GM12878 (cell line): ENCODE measurements at regions not wholly inside any gene's neighbourhood (a gene's known extent, or its start where the extent isn't known, plus 50 kb on each side); places are given as distances from the start of the nearest gene placed in this dataset.
A peak's percentile ranks its signal among the peaks of the same experiment; 100 is the strongest.

ENCODE experiments used
- ATAC-seq: fragments of 200-7000 bp; cut with Tn5 transposase; 3 replicates; pipeline ENCODE4 v1.9.1; 2020; ENCODE audit warnings: mild to moderate bottlenecking, moderate library complexity
- BruUV-seq: library from RNA; stranded (reverse); fragments of 400-500 nt; replicated peaks from 2 replicates; lab custom pipeline; 2021; lab: Mats Ljungman, UMichigan
- CTCF ChIA-PET: fragments of 300-600 bp; sonication (Branson Sonifier 250); formaldehyde crosslinking; extraction: SDS; loops from one replicate; lab custom pipeline; 2021; ENCODE audit warnings: inconsistent platforms; lab: Yijun Ruan, JAX
- POLR2A ChIA-PET: fragments of 350-600 bp; formaldehyde crosslinking; extraction: SDS; loops from one replicate; lab custom pipeline; 2021; ENCODE audit warnings: inconsistent platforms; lab: Charles Lee
- RAD21 ChIA-PET: fragments of 300-600 bp; sonication (Branson Sonifier 250); formaldehyde crosslinking; loops from one replicate; lab custom pipeline; 2023; ENCODE audit warnings: antibody characterized with exemption; ENCODE audit not compliant: unreplicated experiment; lab: Charles Lee
- SMC1A ChIA-PET: fragments of 300-600 bp; sonication (Branson Sonifier 250); formaldehyde crosslinking; loops from one replicate; lab custom pipeline; 2023; ENCODE audit not compliant: unreplicated experiment, uncharacterized antibody; lab: Charles Lee
- DNase-seq: peaks from one replicate; pipeline ENCODE4 v3.0.0-alpha.2; 2011; ENCODE audit warnings: low read depth, low spot score
- FAIRE-seq: peaks from 3 replicates; lab custom pipeline; 2011; peaks lifted over from hg19 to GRCh38; lab: Jason Lieb, UNC
- H2AFZ ChIP-seq: 2 replicates; pipeline ENCODE4 v1.6.0; 2011; ENCODE audit warnings: low read depth, low read length, control low read depth; ENCODE audit not compliant: control insufficient read depth
- H3K27ac ChIP-seq: 2 replicates; pipeline ENCODE4 v1.5.1; 2011; ENCODE audit warnings: control low read depth; ENCODE audit not compliant: control insufficient read depth, insufficient read depth
- H3K27me3 ChIP-seq, 2 experiments: replicated peaks in 1 of 2; 2 replicates each; pipeline versions ENCODE4 v1.6.0 to v1.6.1; 2011; ENCODE audit warnings: low read length in 1 of 2; ENCODE audit not compliant: control insufficient read depth in 2 of 2, insufficient read depth in 2 of 2
- H3K36me3 ChIP-seq, 2 experiments: 2 replicates each; pipeline ENCODE4 v1.5.1; 2011; ENCODE audit warnings: low read length in 1 of 2; ENCODE audit not compliant: control insufficient read depth in 2 of 2, insufficient read depth in 2 of 2
- H3K4me1 ChIP-seq: 2 replicates; pipeline ENCODE4 v1.6.1; 2011; ENCODE audit warnings: mild to moderate bottlenecking, low read length, moderate library complexity, mixed read lengths; ENCODE audit not compliant: control insufficient read depth, insufficient read depth
- H3K4me2 ChIP-seq: 2 replicates; pipeline ENCODE4 v1.6.0; 2011; ENCODE audit warnings: control low read depth; ENCODE audit not compliant: control insufficient read depth, insufficient read depth
- H3K4me3 ChIP-seq: fragments of 200-600 bp; sonication (generic); 2 replicates; pipeline ENCODE4 v1.5.1; 2016
- H3K79me2 ChIP-seq: 2 replicates; pipeline ENCODE4 v1.6.0; 2011; ENCODE audit warnings: low read length; ENCODE audit not compliant: control insufficient read depth, insufficient read depth
- H3K9ac ChIP-seq: 2 replicates; pipeline ENCODE4 v1.8.0; 2011; ENCODE audit warnings: low read length, control low read depth, mixed read lengths; ENCODE audit not compliant: control insufficient read depth, insufficient read depth
- H3K9me3 ChIP-seq: replicated peaks from 3 replicates; pipeline ENCODE4 v1.5.1; 2011; ENCODE audit warnings: mild to moderate bottlenecking, low read length; ENCODE audit not compliant: control insufficient read depth, insufficient read depth
- H4K20me1 ChIP-seq: 2 replicates; pipeline ENCODE4 v1.6.0; 2011; ENCODE audit not compliant: control insufficient read depth, insufficient read depth
- ATF7 ChIP-seq: fragments of 450-650 bp; IDR thresholded peaks from 2 replicates; pipeline ENCODE4 v1.6.1; 2016; ENCODE audit warnings: low read depth, mild to moderate bottlenecking
- CBFB ChIP-seq: IDR thresholded peaks from 2 replicates; pipeline ENCODE4 v1.6.1; 2016; ENCODE audit warnings: antibody characterized with exemption, low read depth
- CHD4 ChIP-seq: fragments of 200-600 bp; sonication (generic); IDR thresholded peaks from 2 replicates; pipeline ENCODE4 v1.6.1; 2016; ENCODE audit warnings: mild to moderate bottlenecking
- NFYA ChIP-seq: IDR thresholded peaks from 2 replicates; pipeline ENCODE4 v1.6.1; 2011; ENCODE audit warnings: low read depth, mild to moderate bottlenecking, low read length, improper control_type of control experiment, borderline replicate concordance
- RBBP5 ChIP-seq: fragments of 200-600 bp; sonication (generic); conservative IDR thresholded peaks from 2 replicates; pipeline ENCODE4 v1.6.1; 2016
- TCF3 ChIP-seq: IDR thresholded peaks from 2 replicates; pipeline ENCODE4 v1.6.1; 2012; ENCODE audit warnings: low read depth, mild to moderate bottlenecking, low read length, borderline replicate concordance; ENCODE audit not compliant: insufficient read depth
- ZBTB33 ChIP-seq: fragments of 450-650 bp; IDR thresholded peaks from 2 replicates; pipeline ENCODE4 v1.6.1; 2017; ENCODE audit warnings: mild to moderate bottlenecking
- ZBTB40 ChIP-seq: fragments of 450-650 bp; IDR thresholded peaks from 2 replicates; pipeline ENCODE4 v1.6.1; 2016; ENCODE audit warnings: mild to moderate bottlenecking, moderate library complexity, borderline replicate concordance
- WGBS: methylation state at CpG from one replicate; pipeline ENCODE4 v1.1.6; 2016; ENCODE audit warnings: low lambda C conversion rate; ENCODE audit not compliant: insufficient replicate concordance, insufficient coverage; ENCODE audit errors: missing lambda C conversion rate; 5-methylcytosine and 5-hydroxymethylcytosine counted together
- in situ Hi-C: fragments of 300-500 bp; cut with MboI; formaldehyde crosslinking; loops from 9 replicates; pipeline ENCODE4 v1.14.3; 2018; ENCODE audit warnings: mixed read lengths
- intact Hi-C: fragments of 100-400 bp; cut with micrococcal nuclease; formaldehyde crosslinking; loops from one replicate; pipeline ENCODE4 v1.14.2; 2022; ENCODE audit not compliant: unreplicated experiment
- TF ChIP-seq, protein P1 (sequence below): IDR thresholded peaks from 2 replicates; pipeline ENCODE4 v1.6.1; 2011; ENCODE audit warnings: borderline replicate concordance, low read depth, mild to moderate bottlenecking, moderate library complexity, low read length; ENCODE audit not compliant: insufficient read depth, poor library complexity, severe bottlenecking
- TF ChIP-seq, protein P2 (sequence below): fragments of 450-650 bp; IDR thresholded peaks from 2 replicates; pipeline ENCODE4 v1.6.1; 2017; ENCODE audit warnings: mild to moderate bottlenecking, moderate library complexity

DNA sequence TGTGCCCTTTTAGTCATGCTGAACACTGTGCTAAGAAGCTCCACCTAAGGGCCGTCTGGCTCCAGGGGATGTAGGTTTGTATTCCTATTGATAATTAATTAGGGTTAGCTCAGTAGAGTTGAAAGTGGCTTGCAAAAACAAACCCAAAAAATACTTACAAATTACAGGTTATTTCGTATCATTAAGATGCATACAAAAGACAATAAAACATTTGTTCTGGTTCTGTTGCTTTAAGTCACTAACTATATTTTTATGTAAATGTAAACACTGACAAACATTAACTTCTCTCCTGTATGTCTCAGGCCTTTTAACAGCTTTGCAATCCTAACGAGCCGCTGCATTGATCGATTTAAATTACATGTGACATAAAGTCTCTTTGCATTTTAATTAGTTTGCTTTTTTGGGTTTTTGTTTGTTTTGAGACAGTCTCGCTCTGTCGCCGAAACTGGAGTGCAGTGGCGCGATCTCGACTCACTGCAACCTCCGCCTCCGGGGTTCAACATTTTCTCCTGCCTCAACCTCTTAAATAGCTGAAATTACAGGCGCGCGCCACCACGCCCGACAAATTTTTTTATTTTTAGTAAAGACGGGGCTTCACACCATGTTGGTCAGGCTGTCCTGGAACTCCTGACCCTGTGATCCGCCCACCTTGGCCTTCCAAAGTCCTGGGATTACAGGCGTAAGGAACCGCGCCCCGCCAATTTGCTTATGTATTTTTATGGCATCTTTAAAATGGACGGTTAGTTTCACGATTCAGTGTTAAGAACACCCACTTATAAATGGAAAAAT lies 110.9 kb downstream of the HFE start:
- in situ Hi-C loops = loop anchor here (5.0 to 10.0 kb wide), 4 partner anchors 76 to 1694 kb away; a partner anchor contains a TSS
- no peaks in the 10 kb centered on the region for H3K9me3 ChIP-seq
- ChIA-PET CTCF (interaction anchor here (0.8 to 6.4 kb wide), 12 partner anchors 9 to 74 kb away, joined by 3 to 35 read pairs (median 6); a partner anchor contains a TSS), RAD21 (interaction anchor here (0.7 to 4.2 kb wide), 14 partner anchors 9 to 176 kb away, joined by 3 to 36 read pairs (median 7); a partner anchor contains a TSS), POLR2A (interaction anchor here (0.6 to 8.5 kb wide), 19 partner anchors 12 to 1695 kb away, joined by 3 to 109 read pairs (median 8); a partner anchor contains a TSS), SMC1A (interaction anchor here (0.8 to 5.2 kb wide), 24 partner anchors 10 to 79 kb away, joined by 3 to 32 read pairs (median 6); a partner anchor contains a TSS)
- no peak for DNase-seq
- H3K27me3 ChIP-seq = no peaks in the 10 kb centered on the region
- no peaks in the 10 kb centered on the region; the same call in 1 of the 2 replicates for H4K20me1 ChIP-seq
- 2% methylated on average over 26 of the region's 26 CpGs for WGBS
- H3K36me3 ChIP-seq = no peaks in the 10 kb centered on the region
- peak; percentile 10 for ATAC-seq
- H3K79me2 ChIP-seq = peaks cover 36% of the 10 kb centered on the region
- peak overlapping the region; percentile 73 for H3K4me3 ChIP-seq
- peak overlapping the region; percentile 80 for H3K27ac ChIP-seq
- intact Hi-C loops = loop anchor here (1.0 to 5.0 kb wide), 9 partner anchors 19 to 1694 kb away; a partner anchor contains a TSS
- H3K9ac ChIP-seq = peak overlapping the region; percentile 96
- H3K4me2 ChIP-seq = peak overlapping the region; percentile 87
- FAIRE-seq = no peak
- BruUV-seq = no TSS peak
- no peak overlapping the region for H2AFZ ChIP-seq
- H3K4me1 ChIP-seq = peaks cover 4% of the 10 kb centered on the region
- TF ChIP-seq CHD4 (no peak), RBBP5 (no peak), NFYA (no peak), ZBTB33 (no peak), ZBTB40 (no peak), TCF3 (peak; percentile 52; the same call in 1 of the 2 replicates), CBFB (peak; percentile 28; the same call in 1 of the 2 replicates), ATF7 (no peak)
- TF ChIP-seq, protein P1, sequence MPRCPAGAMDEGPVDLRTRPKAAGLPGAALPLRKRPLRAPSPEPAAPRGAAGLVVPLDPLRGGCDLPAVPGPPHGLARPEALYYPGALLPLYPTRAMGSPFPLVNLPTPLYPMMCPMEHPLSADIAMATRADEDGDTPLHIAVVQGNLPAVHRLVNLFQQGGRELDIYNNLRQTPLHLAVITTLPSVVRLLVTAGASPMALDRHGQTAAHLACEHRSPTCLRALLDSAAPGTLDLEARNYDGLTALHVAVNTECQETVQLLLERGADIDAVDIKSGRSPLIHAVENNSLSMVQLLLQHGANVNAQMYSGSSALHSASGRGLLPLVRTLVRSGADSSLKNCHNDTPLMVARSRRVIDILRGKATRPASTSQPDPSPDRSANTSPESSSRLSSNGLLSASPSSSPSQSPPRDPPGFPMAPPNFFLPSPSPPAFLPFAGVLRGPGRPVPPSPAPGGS = no peak
- TF ChIP-seq, protein P2, sequence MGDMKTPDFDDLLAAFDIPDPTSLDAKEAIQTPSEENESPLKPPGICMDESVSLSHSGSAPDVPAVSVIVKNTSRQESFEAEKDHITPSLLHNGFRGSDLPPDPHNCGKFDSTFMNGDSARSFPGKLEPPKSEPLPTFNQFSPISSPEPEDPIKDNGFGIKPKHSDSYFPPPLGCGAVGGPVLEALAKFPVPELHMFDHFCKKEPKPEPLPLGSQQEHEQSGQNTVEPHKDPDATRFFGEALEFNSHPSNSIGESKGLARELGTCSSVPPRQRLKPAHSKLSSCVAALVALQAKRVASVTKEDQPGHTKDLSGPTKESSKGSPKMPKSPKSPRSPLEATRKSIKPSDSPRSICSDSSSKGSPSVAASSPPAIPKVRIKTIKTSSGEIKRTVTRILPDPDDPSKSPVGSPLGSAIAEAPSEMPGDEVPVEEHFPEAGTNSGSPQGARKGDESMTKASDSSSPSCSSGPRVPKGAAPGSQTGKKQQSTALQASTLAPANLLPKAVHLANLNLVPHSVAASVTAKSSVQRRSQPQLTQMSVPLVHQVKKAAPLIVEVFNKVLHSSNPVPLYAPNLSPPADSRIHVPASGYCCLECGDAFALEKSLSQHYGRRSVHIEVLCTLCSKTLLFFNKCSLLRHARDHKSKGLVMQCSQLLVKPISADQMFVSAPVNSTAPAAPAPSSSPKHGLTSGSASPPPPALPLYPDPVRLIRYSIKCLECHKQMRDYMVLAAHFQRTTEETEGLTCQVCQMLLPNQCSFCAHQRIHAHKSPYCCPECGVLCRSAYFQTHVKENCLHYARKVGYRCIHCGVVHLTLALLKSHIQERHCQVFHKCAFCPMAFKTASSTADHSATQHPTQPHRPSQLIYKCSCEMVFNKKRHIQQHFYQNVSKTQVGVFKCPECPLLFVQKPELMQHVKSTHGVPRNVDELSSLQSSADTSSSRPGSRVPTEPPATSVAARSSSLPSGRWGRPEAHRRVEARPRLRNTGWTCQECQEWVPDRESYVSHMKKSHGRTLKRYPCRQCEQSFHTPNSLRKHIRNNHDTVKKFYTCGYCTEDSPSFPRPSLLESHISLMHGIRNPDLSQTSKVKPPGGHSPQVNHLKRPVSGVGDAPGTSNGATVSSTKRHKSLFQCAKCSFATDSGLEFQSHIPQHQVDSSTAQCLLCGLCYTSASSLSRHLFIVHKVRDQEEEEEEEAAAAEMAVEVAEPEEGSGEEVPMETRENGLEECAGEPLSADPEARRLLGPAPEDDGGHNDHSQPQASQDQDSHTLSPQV = no peak
